ENCODE measurements at regions not wholly inside any gene's neighbourhood (a gene's known extent, or its start where the extent isn't known, plus 50 kb on each side); places are given as distances from the start of the nearest gene placed in this dataset.

- TF ChIP-seq CTCF (IDR thresholded peaks at IDR 0.05) = no peak
- no peak for TF ChIP-seq REST (IDR thresholded peaks at IDR 0.05; ENCODE audit: insufficient read depth in 1 of 2, low read depth in 2 of 2, low read length in 1 of 2)
- no peak for TF ChIP-seq POLR2AphosphoS5 (IDR thresholded peaks at IDR 0.05; ENCODE audit: low read depth, low read length)
These were observed 351.5 kb downstream of the KLF12 start for GRCh38 chr13:73782450-73783449.
